ENCODE measurements at regions not wholly inside any gene's neighbourhood (a gene's known extent, or its start where the extent isn't known, plus 50 kb on each side); places are given as distances from the start of the nearest gene placed in this dataset.

GRCh38 chr5:25095261-25095660, 450.5 kb upstream of the CDH10 start:
- no peak for TF ChIP-seq EZH2 (IDR thresholded peaks at IDR 0.05)
- no peak for TF ChIP-seq POLR2AphosphoS5 (IDR thresholded peaks at IDR 0.05; ENCODE audit: borderline replicate concordance, low read depth, low read length)
- TF ChIP-seq FOXP2 (optimal IDR thresholded peaks at IDR 0.05; ENCODE audit: control extremely low read depth, extremely low read length, insufficient read depth), result no peak

Measured in SK-N-MC (cell line).